Gastrocnemius medialis (tissue), 4 donors: ENCODE measurements at regions not wholly inside any gene's neighbourhood (a gene's known extent, or its start where the extent isn't known, plus 50 kb on each side); places are given as distances from the start of the nearest gene placed in this dataset.

Experiments
- CTCF ChIP-seq, 5 experiments: fragments of 450-650 bp in 3 of 5; fragments of 200-600 bp in 2 of 5; sonication (generic) in 2 of 5; IDR thresholded peaks in 4 of 5; conservative IDR thresholded peaks in 1 of 5; 1 replicate in 4 of 5; 2 replicates in 1 of 5; pipeline ENCODE4 v1.5.1; 2016 to 2019; ENCODE audit warnings: antibody characterized with exemption in 5 of 5, mild to moderate bottlenecking in 3 of 5, moderate library complexity in 3 of 5
- POLR2A ChIP-seq, 2 donors: fragments of 450-650 bp; IDR thresholded peaks; one replicate each; pipeline ENCODE4 v1.6.1; 2017; ENCODE audit warnings: antibody characterized with exemption in 2 of 2, mild to moderate bottlenecking in 2 of 2, moderate library complexity in 2 of 2

- TF ChIP-seq POLR2A (IDR thresholded peaks at IDR 0.05) (no peak), CTCF (IDR thresholded peaks at IDR 0.05 in 4 of 5, conservative IDR thresholded peaks at IDR 0.05 in 1 of 5) (no peak)
Observed at GRCh38 chr17:72244494-72244893, 123.7 kb downstream of the SOX9 start.
